NCI-H1105 (cell line): ENCODE measurements at regions not wholly inside any gene's neighbourhood (a gene's known extent, or its start where the extent isn't known, plus 50 kb on each side); places are given as distances from the start of the nearest gene placed in this dataset.
"Not testable (repeated sequence)": the region's sequence is repeated elsewhere in the genome, so short reads cannot be mapped to it uniquely, and the experiment has no call there.

ENCODE experiments used
- DNase-seq: peaks from one replicate; lab custom pipeline; 2025; lab: John Stamatoyannopoulos, UW

- no peak for DNase-seq
These were observed 82.2 kb upstream of the HABP2 start for GRCh38 chr10:113470372-113471240.

GRCh38 chr10:113471241-113471996, 81.4 kb upstream of the HABP2 start:
- DNase-seq = no peak

GRCh38 chr10:113473011-113473410, 79.8 kb upstream of the HABP2 start:
- no peak for DNase-seq

- no peak for DNase-seq
These were observed 79.0 kb upstream of the HABP2 start for GRCh38 chr10:113473851-113474250.

- DNase-seq = no peak
These were observed 78.1 kb upstream of the HABP2 start for GRCh38 chr10:113474752-113475151.

- DNase-seq = no peak
These were observed 77.5 kb upstream of the HABP2 start for GRCh38 chr10:113475381-113475807.

GRCh38 chr10:113476191-113476590, 76.7 kb upstream of the HABP2 start:
- no peak for DNase-seq

GRCh38 chr10:113476673-113477072, 76.2 kb upstream of the HABP2 start:
- DNase-seq = no peak

GRCh38 chr10:113477451-113477850, 75.4 kb upstream of the HABP2 start:
- DNase-seq = no peak

- no peak for DNase-seq
These were observed 73.3 kb upstream of the HABP2 start for GRCh38 chr10:113479346-113480080.

GRCh38 chr10:113480081-113480360, 72.8 kb upstream of the HABP2 start:
- DNase-seq = no peak

- DNase-seq = peak; percentile 34
These were observed 71.9 kb upstream of the HABP2 start for GRCh38 chr10:113480851-113481502.

GRCh38 chr10:113484487-113484886, 68.4 kb upstream of the HABP2 start:
- DNase-seq = no peak

- DNase-seq = no peak
These were observed 67.1 kb upstream of the HABP2 start for GRCh38 chr10:113485736-113486135.

GRCh38 chr10:113486531-113486930, 66.3 kb upstream of the HABP2 start:
- DNase-seq = no peak

- DNase-seq = no peak
These were observed 65.7 kb upstream of the HABP2 start for GRCh38 chr10:113487154-113487553.

- no peak for DNase-seq
These were observed 64.7 kb upstream of the HABP2 start for GRCh38 chr10:113488186-113488585.

GRCh38 chr10:113489522-113489921, 63.3 kb upstream of the HABP2 start:
- DNase-seq = not testable (repeated sequence)

GRCh38 chr10:113491967-113492565, 60.8 kb upstream of the HABP2 start:
- DNase-seq = no peak

- no peak for DNase-seq
These were observed 59.7 kb upstream of the HABP2 start for GRCh38 chr10:113493195-113493594.

GRCh38 chr10:113493882-113494301, 59.0 kb upstream of the HABP2 start:
- DNase-seq = no peak

GRCh38 chr10:113494761-113495160, 58.1 kb upstream of the HABP2 start:
- DNase-seq = no peak
